ENCODE measurements at regions not wholly inside any gene's neighbourhood (a gene's known extent, or its start where the extent isn't known, plus 50 kb on each side); places are given as distances from the start of the nearest gene placed in this dataset.

DNA sequence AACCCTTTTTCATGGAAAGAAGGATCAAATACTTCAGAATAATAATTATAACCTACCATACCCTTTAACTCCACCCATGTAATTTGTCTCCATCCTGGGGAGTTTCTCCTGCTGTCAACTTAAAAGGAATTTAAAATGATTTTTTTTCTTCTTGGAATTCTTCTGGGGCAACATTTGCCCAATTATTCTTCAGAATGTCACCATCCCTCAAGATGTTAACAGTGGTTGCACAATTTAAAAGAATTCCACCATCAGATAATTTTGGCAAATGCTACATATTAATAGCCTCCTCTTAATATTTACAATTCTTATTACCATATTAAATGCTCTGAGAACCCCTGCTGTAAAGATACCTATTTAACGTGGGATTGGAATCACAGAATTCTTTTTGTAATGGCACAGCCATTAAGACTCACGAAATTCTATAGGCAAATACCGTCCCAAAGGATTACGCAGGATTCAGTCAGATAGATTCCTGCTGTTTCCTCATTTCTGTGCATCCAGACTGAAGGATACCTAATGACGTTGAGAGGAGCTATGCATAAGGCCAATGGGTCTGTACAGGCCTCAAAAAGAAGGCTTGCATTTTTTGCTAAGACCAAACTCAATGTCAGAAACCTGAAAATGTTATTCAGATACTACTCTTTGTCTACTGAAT, 177.5 kb downstream of the DAD1 start:
- DNase-seq: no peak

- no peak for DNase-seq
Observed at GRCh38 chr14:22410497-22410896, 178.5 kb downstream of the DAD1 start.

- no peak for DNase-seq
Observed at GRCh38 chr14:22409006-22409405, 180.0 kb downstream of the DAD1 start.

DNA sequence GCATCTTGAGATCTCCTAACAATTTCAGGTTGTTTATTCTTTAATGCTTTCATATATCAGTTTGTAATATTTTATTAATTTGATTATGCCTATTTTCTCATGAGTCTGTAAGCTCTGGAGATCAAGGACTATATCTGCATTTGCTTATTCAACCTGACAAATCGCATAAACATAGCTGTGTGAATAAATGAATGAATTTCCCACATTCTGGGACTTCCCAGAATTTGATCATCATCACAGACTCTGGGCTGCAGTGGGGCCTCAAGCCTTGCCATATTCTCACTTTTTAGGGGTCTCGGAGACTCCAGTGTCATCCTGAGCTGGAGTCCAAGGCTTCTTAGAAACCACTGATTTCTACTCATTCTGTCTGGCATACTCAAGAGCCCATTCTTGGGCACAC, 180.5 kb downstream of the DAD1 start:
- DNase-seq: no peak

DNA sequence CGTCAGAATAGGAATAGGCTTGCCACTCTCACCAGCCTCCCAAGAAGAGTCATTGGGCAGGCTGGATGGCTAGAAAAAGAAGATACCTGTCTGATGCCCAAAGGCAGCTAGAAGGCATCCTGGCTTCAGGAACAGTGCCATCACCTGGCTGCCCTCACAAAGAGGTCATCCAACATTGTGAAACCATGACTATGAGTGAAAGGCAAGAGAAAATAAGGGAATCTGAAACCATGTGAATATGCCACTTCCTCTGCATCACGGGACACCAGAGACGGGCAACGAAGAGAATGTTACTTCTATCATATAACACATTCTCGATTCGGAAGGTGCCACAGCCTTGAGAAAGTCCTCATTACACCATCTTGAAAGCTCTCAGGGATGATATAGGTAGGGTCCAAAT, 182.0 kb downstream of the DAD1 start:
- DNase-seq: no peak

GRCh38 chr14:22405201-22405600, 183.8 kb downstream of the DAD1 start:
- no peak for DNase-seq

- no peak for DNase-seq
Observed at GRCh38 chr14:22403296-22403695, 185.7 kb downstream of the DAD1 start.

DNA sequence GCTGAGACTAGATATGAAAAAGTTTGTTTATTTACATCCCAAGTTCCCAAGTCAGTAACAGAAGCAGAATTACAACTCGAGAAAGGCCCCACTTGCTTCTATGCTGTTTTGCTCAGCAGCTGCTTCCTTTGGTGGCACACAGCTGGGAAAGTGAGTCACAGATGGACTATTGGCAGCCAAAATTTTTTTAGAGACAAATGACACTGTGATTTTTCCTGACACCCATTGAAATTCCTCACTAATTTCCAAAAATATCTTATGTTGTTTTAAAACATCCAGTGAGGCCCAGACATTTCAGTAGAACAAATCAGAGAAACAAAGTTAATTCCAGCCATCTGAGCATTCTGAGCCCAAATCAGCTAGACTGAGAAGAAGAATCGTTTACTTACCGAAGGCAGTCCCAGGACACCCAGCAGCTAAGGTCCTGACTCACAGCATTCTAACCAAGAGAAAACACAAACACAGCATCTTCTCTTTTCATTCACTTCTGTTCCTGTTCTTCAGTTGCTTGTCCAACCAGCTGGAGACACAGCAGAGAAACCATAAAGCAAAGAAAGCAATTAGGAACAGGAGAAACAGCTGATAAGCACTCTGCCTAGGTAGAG, 188.3 kb downstream of the DAD1 start:
- no peak for DNase-seq

DNA sequence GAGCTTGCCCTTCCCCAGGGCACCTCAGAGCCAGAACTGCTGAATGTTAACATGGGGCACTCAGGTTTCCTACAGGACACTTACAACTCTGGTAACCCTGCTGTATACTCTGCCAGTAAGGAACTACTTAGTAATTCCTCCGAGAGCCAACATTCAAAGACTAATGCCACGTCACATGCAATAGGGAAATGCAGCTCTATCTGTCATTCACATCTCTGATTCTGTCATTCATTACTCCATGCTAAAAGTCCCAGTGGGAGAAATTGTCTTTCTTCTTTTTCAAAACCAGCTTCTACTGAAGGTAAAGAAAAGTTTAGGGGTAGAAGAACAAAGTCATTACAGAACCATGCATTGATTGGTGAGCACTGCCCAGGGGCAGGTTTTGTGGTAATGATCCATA, 189.2 kb downstream of the DAD1 start:
- no peak for DNase-seq

DNA sequence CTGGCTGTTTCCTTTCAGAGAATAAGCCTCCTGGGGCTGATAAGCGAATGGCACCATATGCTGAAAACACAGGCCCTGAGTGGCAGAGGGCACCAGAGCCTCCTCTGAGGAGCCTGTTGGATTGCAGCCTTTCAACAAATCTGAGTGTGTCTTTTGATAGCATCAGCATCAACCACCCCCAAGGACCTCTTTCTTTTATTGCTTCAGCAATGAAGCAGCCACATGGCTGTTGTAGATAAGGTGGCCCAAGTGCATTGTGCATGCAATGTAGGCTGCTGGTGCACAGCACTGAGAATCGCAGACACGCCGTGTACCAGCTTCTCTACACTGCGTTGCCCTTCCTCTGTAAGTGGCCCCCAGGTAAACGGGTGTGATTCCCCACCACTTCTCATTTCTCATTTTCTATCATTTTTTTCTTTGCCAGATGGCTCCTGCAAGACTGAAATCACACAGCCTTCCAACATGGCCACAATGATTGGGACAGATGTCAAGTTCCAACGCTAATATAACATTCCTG, 191.7 kb downstream of the DAD1 start:
- DNase-seq: no peak

GRCh38 chr14:22395803-22396202, 193.2 kb downstream of the DAD1 start:
- no peak for DNase-seq

- DNase-seq: no peak
Observed at GRCh38 chr14:22394616-22395015, 194.4 kb downstream of the DAD1 start.

DNA sequence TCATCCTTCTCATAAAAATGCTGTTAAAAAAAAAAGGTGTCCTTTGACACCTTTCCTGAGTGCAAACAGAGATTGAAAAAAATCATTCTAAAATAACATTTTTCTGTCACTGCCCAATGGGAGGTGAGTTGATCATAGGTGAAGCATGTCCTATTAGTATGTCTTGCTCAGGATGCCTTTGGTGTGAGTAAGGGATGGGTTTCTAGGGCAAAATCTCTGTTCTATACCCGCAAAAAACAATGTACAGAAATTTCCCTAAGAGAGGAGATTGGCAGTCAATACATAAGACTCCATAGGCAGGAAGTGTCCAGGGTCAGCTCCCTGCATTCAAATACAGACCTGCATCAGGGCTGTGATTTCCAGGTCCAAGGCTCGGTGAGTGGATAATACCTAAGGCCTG, 195.2 kb downstream of the DAD1 start:
- no peak for DNase-seq

DNA sequence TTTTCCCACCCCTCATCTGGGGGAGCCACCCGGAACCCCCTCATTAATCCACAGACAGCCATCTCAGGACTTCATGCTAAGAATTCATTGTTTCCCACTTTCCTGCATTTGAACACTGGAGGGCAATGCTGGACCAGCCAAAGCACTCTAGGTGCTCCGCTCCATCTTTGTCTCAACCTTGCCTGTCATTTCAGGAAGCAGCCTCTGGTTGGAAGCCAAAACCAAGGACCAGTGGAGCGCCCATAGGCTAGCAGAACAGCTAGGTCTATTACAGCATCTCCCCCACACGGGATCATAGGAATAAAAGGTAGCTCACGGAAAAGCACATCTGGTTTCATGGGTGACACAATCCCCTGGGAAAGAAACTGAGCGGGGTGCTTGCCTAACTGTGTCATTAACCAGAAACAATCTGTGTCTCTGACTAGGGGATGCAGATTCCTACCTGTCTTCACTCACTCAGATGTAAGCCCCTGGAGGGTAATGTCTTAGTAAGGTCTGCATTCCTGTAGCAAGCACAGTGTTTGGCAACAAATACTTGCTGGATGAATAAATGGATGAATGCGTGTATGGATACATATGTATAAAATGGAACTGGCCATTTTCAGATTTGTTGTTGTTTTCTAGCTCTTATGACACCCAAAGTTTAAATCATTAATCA, 197.0 kb downstream of the DAD1 start:
- DNase-seq: peak; percentile 53

DNA sequence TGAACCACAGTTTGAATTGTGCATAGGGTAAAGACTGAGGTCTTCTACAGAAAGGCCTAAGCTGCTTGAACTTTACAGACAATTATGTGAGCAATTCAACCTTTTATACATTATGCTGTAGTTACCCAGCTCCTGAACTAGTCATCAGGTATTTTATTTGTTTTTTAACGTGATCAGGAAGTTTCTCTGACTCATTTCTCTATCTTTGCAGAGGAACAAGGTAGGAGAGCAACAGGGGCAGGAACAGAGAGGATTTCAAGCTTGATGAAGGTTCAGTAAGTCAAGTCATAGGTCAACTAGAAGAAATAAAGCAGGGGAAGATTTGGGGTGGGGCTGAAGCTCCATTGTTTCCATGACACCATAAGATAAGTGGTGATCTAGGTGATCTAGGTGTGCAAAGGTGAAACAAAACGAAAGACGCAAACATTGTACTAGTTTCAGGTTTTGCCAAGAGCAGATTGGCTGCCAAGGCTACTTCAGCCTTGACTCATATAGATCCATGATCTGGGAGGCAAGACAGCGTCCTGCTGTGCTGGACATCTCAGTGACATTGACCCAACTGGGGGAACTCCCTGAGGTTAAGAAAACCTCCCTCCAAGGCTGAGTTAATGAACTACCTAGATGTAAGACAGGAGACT, 198.1 kb downstream of the DAD1 start:
- no peak for DNase-seq

GRCh38 chr14:22390195-22390594, 198.8 kb downstream of the DAD1 start:
- no peak for DNase-seq

GRCh38 chr14:22388669-22389595, 200.1 kb downstream of the DAD1 start:
- no peak for DNase-seq

- no peak for DNase-seq
Observed at GRCh38 chr14:22387776-22388241, 201.2 kb downstream of the DAD1 start.

DNA sequence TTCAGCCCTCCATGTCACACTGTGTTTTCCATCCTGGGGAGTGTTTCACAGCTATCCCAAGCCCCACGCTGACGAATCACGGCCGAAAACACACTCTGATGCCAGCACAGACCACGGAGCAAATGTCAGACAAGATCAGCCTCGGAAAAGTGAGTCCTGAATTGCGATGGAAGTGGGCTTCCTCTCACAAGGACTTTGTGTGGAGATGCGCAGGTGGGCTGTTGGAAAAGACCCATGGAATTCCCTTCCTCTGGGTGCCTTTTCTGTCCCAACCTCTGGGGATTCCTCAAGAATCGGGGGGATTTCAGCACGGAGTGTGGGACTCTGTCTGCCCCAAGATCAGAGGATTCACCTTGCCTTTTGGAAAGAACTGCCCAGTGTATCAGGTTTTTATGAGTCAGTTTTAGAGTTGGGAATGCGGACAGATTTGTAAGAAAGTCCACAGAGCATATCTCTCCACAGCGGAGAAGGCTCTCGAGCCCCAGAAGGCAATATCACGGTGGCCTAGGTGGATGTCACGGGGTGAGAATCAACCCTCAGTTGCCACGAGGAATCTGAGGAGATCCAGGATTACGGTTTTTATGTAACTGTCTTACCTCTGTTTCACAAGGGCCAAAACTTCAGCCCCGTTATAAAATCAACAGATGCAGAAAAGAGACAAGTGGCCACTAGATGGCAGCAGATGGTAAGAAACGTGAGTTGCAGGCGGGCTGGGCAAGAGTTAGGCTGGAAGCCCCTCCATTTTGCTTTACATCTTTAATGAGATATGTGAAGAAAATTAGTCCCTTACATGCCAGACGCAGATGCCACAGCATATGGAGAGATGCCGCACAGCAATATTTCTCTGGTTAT, 201.9 kb downstream of the DAD1 start:
- DNase-seq: peak; percentile 64

DNA sequence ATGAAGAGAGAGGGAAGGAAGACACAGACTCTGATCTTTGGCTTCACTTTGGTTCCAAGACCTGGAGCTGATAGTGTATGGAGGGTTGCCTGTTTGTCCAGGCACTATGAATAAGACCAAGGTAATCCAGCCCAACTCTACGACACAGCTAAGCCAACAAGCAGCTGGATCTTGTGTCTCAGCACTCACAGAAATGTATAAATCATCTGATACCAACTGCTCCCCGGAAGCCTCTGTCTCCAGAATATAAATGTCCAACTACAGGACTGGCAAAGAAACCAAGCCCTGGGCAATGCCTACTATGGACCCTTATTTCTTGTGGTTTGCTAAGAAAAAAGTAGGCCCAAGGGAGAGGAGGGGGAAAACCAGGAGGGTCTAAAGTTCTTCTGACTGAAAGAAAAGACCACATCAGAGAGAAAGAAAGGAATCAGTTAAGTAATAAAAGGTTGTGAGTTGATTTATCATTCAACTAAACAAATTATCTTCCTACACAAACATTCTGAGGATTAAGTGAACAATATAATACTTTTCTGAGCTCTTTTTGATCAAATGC, 204.0 kb downstream of the DAD1 start:
- DNase-seq: no peak

DNA sequence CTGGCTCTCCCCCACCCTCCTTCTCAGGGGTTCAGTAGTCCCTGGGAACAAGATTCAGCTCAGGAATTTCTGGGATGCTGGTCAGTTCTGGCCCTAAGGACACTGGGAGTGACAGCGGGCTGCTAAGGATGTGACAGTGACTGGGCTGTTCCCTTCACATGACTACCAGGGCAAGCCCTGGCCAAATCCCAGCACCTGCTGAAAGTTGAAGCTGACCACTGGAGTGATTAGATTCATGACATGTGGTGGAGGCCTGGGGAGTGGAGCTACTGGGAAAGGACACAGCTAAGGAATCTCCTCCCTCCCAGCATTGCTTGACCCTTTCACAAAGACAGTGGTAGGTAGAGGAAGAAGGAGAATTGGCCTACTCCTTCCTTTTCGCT, 204.9 kb downstream of the DAD1 start:
- DNase-seq: no peak
